GM21529 (cell line): ENCODE measurements at regions not wholly inside any gene's neighbourhood (a gene's known extent, or its start where the extent isn't known, plus 50 kb on each side); places are given as distances from the start of the nearest gene placed in this dataset.

Source experiments
- ATAC-seq: cut with Tn5 transposase; IDR thresholded peaks from one replicate; pipeline ENCODE4 v1.9.1; 2021; ENCODE audit not compliant: unreplicated experiment

DNA sequence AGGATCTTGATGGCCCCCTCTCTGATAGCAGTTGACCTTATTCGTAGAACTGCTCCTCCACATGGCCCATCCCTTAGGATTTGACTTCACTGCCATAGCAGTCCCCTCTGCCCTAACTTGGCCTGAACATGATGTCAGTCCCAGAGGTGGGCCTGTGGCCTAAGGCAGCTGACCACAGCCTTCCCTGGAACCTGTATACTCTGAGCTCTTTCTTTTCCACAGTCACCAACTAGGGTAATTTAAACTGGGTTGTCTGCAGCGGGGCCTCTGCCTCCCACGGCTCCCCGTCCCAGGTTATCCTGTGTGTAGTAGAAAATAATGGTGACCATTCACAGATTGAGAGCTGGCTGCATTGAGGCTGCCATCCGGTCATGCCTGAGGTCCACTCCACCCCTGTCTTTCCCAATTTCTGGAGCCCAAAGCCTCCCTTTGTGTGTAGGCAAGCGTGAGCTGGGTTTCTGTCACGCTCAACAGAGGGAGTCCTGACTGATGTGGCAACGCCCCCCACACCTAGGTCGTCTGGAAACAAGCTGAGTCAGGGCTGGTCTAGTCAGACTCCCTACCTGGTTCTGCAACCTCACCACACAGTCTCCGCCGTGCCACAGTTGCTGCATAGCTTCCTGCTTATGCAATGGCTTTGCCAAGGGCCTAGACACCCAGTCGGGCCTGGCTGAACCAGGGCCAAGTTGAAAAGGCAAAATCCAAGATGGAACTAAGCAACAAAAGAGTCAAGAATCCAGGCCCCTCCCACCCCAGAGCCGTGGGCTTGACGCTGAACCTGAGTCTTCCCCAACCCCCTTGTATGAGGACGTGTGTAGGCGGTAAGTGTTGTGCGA, 284.5 kb downstream of the XXYLT1 start:
- ATAC-seq: no peak

DNA sequence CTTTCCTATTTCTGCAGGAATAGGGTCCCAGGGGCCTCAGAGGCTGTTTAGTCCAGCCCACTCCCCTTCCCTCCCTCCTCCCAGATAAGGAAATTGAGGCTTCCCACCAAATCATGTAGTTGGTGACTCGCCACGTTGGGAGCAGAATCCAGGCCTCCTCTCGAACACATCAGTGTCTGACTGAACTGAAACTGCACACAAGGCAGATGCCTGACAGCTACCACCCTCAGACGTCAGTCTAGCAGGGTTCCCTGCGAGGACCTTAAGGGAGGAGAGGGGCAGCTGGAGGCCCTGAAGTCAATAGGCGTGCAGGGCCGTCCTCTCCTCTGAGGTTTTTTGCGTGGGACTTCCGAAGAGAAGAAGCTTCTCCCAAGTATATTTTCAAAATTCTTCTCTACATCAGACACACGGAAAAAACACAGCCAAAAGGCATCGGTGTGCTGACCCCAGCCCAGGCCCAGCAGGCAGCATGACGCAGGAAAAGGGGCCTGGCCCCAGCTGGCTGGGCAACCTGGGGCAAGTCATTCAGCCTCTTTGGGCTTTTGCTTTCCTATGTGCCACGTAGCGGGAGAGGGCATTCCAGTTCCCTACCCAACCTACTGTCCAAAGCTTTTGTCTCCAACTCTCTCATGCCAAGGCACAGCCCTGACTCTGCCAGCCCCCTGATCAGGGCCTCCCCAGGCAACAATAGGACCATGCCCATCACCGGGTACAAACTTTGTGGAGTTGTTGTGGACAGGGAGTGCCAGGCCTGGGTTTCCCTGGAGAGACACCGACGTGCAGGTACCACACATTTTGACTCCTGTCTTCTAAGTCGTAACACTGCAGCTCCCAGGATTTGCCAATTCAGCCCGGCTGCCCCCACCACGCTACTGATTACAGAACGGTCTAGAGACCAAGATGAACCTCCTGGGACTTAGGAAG, 283.1 kb downstream of the XXYLT1 start:
- no peak for ATAC-seq

DNA sequence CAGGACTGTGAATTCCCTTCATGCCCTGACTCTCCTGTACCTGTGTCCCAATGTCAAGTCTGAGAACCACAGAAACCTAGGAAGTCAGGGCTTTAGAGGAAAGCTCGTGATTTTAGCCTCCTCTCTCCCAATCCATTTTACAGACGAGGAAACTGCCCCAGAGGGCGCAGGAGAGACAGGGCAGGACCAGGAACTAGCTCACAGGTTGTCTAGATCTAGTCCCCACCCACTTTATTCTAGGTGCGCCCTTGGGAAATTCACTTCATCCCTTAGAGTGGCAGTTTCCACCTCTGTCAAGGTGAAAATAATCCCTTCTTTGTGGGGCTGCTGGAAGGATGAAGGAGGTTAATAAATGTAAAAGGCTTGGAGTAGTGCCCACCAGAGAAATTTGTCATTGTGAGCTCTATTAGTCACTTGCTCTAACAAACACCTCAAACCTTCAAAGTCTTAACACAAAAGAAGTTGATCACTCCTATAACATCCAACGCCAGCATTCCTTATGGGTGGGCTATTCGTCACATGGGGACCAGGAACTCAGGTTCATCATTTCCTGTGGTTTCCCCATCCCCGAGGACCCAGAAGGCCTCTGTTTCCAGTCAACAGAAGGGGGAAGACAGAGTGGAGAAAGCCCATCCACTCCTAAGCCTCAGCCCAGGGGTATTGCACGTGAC, 282.3 kb downstream of the XXYLT1 start:
- no peak for ATAC-seq

DNA sequence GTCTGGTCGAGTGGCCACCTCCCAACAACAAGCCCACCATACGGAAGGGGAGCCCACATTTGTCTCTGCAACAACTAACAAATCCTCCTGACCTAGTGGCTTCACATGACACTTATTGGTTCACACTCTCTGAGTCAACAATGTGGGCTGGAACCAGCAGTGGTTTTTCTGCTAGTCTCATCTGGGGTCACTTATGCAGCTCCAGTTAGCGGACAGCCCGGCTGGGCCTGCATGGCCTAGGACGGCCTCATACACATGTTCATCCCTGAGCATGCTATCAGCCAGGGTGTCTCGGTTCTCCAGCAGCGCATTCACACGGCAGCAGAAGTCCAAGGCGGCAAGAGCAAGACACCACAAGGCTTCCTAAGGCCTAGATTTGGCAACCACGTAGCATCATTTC, 281.7 kb downstream of the XXYLT1 start:
- ATAC-seq: no peak

DNA sequence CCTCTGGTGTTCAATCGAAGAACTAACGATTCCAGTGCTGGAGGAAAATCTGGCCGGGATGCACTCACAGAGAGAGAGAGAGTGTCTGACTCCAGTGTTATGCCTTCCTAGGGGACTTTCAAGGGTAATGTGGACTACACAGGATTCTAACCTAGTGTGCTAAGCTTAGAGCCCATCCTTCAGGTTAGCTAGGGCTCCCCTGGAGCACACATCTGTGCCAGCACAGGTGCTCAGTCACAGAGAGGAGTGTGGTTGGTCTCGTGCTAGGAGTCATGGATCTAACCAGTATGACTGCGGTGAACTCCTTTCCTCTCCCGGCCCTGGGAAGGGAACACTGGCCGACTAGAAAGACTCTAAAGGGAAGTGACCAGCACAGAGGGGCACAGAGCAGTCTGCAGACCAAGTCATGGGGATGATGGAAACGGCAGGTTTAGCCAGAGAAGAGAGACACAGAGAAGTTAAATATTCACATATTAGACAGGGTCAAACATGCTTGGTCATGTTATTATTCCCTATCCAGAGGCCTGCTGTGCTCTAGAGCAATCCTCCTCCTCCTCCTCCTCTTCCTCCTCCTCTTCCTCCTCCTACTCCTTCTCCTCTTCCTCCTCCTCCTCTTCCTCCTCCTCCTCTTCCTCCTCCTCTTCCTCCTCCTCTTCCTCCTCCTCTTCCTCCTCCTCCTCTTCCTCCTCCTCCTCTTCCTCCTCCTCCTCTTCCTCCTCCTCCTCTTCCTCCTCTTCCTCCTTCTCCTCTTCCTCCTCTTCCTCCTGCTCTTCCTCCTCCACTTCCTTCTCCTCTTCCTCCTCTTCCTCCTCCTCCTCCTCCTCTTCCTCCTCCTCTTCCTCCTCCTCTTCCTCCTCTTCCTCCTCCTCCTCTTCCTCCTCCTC, 280.3 kb downstream of the XXYLT1 start:
- no peak for ATAC-seq

DNA sequence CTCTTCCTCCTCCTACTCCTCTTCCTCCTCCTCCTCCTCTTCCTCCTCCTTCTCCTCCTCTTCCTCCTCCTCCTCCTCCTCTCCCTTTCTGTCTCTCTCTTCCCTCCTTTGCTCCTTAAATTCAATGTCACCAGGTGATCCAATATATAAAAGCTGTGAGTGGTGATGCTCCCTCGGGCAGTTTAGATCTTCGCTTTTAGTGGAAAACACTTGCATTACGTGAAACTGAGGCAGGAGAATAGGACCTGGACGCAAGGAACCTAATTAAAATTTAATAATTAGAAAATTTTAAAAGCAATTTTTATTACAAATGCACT, 279.7 kb downstream of the XXYLT1 start:
- no peak for ATAC-seq

DNA sequence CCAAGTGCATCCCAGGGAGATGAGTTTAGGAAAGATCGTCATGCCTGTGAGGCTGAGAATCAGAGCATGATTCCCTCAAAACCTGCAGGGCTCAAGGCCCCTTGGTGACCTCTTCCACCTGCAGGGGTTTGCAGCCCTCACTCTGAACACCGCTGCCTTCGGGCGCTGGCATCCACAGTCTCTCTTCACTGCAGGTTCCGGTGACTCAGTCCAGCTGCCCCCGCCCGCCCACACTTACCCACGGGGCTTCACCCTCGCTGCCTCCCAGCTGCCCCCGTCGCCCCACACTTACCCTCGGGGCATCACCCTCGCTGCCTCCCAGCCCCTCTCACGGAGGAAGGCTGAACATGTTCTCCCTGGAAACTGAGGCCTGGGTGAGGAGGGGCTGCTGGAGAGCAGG, 277.1 kb downstream of the XXYLT1 start:
- no peak for ATAC-seq

DNA sequence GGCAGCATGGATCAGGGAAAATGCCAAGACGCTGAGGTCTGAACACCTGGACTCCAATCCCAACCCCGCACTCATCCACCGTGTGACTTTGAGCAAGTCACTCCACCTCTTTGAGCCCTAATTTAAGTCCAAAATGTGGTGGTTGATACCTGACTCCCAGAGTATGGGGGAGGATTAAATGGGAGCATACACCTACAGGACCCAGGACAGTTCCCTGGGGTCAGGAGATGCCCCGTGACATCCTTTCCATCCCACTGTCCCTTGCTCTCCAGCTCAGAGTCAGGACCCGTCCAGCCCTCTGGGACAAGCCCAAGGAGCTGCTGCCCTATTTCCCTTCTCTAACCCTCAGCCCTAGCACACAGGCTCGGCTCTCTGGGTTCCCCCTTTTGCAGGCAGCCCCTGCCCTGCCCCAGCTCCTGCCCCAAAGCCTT, 276.4 kb downstream of the XXYLT1 start:
- no peak for ATAC-seq

DNA sequence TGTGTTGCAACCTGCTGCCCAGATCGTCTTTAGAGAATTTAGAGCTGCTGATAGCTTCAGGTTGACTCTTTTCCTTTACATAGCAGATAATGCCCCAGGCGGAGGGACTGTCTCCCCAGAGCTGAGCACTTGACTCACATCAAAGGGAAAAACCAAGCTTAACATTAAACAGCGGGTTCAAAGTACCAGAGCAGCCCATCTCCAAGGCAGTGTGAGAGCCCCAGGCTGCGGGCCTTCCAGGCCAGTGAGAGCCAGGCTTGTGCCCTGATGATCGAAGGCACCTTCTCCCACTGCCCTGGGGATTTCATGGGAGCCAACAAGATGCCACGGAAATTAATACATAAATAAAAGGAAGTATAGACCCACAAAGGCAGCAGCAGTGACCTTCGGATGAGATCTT, 275.6 kb downstream of the XXYLT1 start:
- no peak for ATAC-seq

DNA sequence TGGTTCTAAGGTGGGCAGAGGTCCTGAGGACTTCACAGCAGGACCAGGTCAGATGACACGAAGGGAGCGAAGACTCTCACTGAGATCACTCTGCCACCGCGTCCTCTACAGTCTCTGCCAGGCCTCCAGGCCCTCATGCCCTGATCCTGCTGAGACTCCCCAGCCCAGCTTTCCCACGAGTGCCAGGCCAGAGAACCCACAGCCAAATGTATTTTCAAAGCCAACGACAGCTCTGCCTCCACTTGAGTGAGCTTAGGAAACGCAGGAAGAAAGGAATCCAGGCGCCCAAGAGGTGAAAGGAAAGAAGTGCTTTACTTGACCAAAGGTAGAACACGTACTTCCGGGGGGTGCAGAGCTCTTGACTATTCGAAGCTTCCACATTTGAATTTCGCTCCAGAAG, 275.0 kb downstream of the XXYLT1 start:
- no peak for ATAC-seq

DNA sequence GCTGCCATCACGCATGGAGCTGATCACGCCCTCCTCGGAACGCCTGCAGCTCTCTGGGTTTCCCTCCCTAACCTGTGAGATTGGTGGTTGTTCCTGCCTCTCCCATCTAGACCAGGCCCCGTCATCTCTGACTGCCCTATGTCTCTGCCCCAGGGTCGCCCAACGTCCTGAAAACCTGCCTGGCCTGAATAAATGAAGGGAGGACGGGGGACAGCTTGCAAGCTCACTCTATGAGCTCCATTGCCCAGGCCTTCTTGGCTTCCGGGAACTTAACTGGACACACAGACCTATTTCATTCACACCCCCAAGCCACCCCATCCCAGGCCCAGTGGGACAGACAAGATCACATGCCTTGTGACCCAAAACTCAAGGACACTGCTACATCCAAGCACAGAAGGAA, 274.2 kb downstream of the XXYLT1 start:
- no peak for ATAC-seq

DNA sequence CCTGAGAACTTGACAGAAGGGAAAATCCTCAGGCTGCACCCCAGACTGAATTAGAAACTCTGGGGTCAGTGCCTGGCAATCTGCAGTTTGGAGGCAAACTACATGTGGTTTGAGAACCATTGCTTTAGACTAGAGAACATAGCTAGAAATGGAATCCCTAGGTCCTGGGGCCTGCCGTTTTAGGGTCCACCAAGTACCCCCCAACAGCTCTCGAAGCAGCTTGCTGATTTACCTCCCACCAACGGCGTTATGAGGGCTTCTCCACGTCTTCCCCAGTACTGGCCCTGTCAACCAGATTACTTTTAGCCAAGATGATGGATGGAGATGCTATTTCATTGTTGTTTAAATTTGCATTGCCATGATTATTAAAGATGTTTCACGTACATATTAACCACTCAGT, 272.5 kb downstream of the XXYLT1 start:
- ATAC-seq: no peak

DNA sequence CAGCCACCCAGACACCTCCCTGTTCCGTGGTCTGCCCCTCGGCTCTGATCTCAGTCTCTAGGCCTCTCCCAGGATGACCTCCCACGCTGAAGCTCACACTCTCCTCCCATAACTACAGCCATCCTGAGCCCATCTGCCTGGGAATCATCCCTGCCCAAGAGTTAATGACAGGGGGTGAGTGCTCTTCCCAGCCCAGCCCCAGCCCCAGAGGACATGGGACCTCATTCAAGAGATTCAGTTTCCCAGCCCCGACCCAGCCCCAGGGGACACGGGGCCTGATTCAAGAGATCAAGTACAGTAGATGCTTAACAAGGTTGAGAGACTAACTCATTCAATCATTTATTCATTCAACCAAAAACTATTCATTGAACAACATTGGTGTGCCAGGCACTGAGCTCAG, 272.0 kb downstream of the XXYLT1 start:
- no peak for ATAC-seq

DNA sequence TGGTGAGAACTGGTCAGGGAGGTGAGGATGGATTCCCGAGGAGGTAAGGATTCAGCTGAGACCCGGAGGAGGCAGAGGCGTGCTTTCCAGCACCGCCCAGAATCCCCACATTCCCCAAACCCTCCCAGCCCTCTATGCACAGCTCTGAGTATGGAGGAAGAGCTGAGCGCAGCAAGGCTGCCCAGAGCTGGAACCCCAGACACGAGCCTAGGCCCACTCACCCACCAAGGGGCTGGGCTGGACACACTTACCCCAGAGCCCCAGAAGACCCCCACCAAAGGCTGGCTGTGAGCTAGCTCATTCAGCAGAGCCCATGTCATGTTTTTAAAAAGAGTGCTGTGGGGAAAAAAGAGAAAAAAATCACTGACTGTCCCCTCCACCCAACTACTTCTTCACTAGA, 271.5 kb downstream of the XXYLT1 start:
- ATAC-seq: no peak

DNA sequence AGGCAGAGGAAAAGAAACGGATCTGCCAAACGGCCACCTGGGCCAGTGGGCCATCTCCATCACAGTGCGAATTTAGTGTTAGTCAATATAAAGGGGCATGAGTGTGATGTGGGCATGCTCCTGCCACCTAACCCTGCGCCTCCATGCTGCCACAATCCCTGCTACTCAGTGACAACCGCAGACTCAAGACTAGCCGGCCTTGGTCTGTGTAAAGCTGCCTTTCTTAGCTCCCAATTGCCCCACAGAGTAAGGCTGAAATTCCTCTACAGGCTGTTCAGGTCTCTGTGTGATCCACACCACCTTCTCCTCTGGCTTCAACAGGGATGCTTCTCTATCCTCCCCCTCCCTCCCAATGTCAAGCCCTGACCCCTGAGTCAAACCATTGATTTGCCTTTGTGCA, 269.7 kb downstream of the XXYLT1 start:
- ATAC-seq: no peak

DNA sequence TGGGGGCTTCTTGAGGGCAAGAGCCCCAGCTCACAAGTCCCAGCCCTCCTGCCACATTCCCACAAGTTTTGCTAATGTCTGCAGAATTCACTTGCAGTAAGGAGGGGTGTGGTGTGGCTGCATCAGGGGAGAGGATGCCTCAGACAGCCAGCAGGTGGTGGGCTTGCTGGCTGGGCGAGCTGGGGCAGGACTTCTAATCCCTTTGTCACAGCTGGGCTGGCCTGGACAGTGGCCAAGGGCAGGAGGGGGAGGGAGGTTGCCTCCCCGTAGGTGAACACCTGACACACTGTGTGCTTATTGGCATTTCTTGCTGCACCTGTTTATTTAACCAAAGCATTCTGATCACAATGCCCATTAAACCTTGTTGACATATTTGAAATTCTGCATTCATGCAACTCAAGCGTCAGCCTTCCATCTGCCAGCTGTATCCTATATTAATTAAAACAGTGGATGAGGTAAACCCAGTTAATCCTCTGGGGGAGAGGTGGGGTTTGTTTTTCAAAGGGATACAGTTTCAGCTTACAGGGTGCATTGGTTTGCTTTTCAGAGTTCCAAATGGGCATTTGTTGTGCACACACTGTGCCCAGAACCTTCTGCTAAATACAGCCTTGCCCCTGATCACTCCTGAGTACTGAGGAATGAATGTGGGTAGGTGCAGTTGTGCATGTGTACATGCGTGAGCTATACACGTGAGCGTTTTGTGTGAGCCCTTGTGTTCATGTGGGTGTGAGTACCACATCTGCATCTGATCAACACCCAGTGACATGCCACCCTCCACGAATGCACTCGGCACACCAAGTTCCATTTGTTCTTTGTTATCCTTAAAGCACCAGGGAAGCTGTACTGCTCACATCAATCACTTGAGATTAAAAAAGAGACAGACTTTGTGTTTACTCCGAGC, 268.7 kb downstream of the XXYLT1 start:
- no peak for ATAC-seq

DNA sequence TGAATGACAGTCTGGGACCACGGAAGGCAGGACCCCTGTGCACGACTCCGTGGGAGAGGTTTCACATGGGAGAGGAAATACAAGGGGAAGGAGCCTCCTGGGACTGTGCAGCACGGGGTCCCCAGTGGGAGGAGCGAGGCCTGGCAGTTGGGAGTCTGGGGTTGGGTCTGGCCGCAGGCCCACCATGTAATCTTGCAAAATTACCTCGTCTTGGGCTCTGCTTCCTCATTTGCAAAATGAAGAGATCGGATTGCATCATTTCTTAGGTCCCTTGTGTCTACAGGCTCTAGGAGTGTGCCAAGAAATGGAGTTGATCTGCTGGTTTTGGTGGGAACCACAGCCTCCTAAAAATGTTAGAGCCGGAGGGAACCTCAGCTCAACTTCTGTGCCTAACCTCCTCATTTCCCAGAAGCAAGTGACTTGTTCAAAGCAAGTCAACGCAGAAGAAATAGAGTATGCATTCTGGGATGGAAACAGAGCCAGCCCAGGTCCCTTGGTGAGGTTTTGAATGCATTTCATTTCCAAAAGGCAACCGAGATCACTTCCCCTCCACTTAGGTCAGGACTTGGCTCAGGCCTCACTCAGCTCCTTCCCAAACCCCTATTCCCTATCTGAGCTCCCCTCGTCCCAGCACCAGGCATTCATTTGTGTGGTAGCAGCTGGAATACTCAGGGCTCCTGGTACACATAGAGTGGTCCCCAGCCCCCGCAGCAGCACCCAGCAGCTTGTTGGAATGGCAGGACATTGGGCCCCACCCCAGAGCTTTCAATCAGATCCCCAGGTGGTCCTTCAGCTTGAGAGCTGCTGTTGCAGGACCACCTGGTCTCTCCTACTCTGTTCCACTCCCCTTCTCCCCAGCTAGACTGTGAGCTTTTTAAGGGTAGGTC, 267.7 kb downstream of the XXYLT1 start:
- ATAC-seq: no peak

DNA sequence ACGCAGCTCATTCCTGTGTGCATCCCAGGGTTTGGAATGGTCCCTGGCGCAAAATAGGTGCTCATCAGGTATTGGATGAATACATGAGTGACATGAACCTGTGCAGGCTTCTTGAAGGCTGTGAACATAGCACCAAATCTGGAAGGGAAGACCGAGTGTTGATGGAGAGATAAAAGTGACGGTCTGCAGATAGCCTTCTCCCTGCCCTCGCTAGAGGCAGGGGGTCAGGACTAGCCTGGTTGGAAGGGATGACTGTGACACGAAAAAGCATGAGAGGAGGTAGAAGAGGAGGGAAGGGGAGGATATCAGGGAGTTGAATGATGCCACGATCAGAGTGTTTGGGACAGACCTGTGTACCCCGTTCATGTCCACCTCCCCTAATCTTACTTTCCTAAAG, 267.1 kb downstream of the XXYLT1 start:
- ATAC-seq: no peak
